ENCODE measurements at regions not wholly inside any gene's neighbourhood (a gene's known extent, or its start where the extent isn't known, plus 50 kb on each side); places are given as distances from the start of the nearest gene placed in this dataset.

DNA sequence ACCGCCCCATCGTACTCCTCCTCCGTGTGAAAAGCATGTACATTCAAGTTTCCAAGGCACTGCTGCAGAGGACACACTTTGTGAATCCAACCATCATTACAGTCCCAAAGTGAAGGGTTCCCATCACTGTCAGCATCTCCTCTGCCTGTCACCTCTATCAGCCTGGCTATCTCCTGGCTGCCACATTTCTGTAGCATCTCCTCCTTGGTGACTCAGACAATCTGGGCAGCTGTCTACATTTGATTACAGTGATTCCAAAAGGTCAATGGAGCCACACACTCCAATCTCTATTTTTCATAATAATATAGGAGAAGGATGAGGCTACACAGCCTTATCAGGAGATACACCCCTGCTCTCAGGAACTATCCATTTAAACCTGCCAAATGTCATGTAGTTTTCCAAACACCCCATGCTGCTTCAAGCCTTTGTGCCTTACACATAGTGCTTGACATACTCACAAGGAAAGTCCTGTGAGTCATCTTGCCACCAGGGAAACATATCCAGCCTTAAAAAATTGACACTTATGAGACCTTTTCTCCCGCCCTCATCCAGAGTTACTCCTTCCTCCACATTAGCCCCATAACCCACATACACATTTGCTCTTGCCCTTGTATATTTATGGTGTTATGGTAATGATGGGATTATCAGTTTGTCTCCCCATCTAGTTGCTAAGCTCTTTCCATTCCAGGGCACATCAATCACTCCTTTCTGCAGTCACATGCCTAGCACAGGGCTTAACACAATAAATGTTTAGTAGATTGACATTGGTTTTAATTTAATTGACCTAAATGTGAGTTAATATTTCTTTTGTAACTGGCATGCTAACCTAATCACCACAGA lies 250.1 kb upstream of the CDH5 start:
- TF ChIP-seq, protein P1, sequence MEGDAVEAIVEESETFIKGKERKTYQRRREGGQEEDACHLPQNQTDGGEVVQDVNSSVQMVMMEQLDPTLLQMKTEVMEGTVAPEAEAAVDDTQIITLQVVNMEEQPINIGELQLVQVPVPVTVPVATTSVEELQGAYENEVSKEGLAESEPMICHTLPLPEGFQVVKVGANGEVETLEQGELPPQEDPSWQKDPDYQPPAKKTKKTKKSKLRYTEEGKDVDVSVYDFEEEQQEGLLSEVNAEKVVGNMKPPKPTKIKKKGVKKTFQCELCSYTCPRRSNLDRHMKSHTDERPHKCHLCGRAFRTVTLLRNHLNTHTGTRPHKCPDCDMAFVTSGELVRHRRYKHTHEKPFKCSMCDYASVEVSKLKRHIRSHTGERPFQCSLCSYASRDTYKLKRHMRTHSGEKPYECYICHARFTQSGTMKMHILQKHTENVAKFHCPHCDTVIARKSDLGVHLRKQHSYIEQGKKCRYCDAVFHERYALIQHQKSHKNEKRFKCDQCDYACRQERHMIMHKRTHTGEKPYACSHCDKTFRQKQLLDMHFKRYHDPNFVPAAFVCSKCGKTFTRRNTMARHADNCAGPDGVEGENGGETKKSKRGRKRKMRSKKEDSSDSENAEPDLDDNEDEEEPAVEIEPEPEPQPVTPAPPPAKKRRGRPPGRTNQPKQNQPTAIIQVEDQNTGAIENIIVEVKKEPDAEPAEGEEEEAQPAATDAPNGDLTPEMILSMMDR (conservative IDR thresholded peaks at IDR 0.05 in 1 of 2, IDR thresholded peaks at IDR 0.05 in 1 of 2; ENCODE audit: extremely low read depth in 1 of 2, insufficient read depth in 1 of 2, low read depth in 1 of 2, low read length in 2 of 2) = no peak
- no peak for TF ChIP-seq EZH2 (IDR thresholded peaks at IDR 0.05; ENCODE audit: borderline replicate concordance, low read length)
